Endothelial cell of umbilical vein (primary cell): ENCODE measurements at regions not wholly inside any gene's neighbourhood (a gene's known extent, or its start where the extent isn't known, plus 50 kb on each side); places are given as distances from the start of the nearest gene placed in this dataset.

Experiments
- BruUV-seq: library from RNA; stranded (reverse); fragments of 400-500 nt; replicated peaks from 2 replicates; lab custom pipeline; 2021; lab: Mats Ljungman, UMichigan
- CTCF ChIA-PET: fragments of 300-600, 350-600 bp; sonication (Branson Sonifier 250); formaldehyde crosslinking; loops from one replicate; lab custom pipeline; 2021; ENCODE audit warnings: antibody characterized with exemption, inconsistent platforms; lab: Charles Lee
- POLR2A ChIA-PET: fragments of 300-600, 350-600 bp; sonication (Branson Sonifier 250); formaldehyde crosslinking; loops from one replicate; lab custom pipeline; 2021; ENCODE audit warnings: antibody characterized with exemption, inconsistent platforms; lab: Charles Lee
- DNase-seq: peaks from one replicate; pipeline ENCODE4 v3.0.0-alpha.2; 2011; ENCODE audit warnings: low read depth, low spot score
- FAIRE-seq: peaks from 2 replicates; lab custom pipeline; 2011; peaks lifted over from hg19 to GRCh38; lab: Jason Lieb, UNC
- H2AFZ ChIP-seq: 2 replicates; pipeline ENCODE4 v1.6.0; 2012; ENCODE audit warnings: low read depth, low read length, control low read depth, inconsistent platforms
- H3K27ac ChIP-seq: 2 replicates; pipeline ENCODE4 v1.5.1; 2011; ENCODE audit warnings: low read depth, mild to moderate bottlenecking, control low read depth, low read length, moderate library complexity; ENCODE audit not compliant: insufficient read depth
- H3K27me3 ChIP-seq, 2 experiments: 2 replicates each; pipeline versions ENCODE4 v1.6.0 to v1.6.1; 2011; ENCODE audit warnings: low read length in 2 of 2, mixed read lengths in 1 of 2; ENCODE audit not compliant: control insufficient read depth in 2 of 2, insufficient read depth in 2 of 2
- H3K36me3 ChIP-seq, 2 experiments: 2 replicates in 1 of 2; 3 replicates in 1 of 2; pipeline ENCODE4 v1.5.1; 2011; ENCODE audit warnings: low read length in 2 of 2, mild to moderate bottlenecking in 1 of 2, moderate library complexity in 1 of 2; ENCODE audit not compliant: control insufficient read depth in 2 of 2, insufficient read depth in 2 of 2; ENCODE audit errors: extremely low read depth in 1 of 2
- H3K4me1 ChIP-seq: 3 replicates; pipeline ENCODE4 v1.5.1; 2011; ENCODE audit warnings: mild to moderate bottlenecking, low read length; ENCODE audit not compliant: control insufficient read depth, insufficient read depth; ENCODE audit errors: extremely low read depth
- H3K4me2 ChIP-seq: 2 replicates; pipeline ENCODE4 v1.6.1; 2011; ENCODE audit warnings: low read length, control low read depth, mixed read lengths; ENCODE audit not compliant: insufficient read depth
- H3K4me3 ChIP-seq, 3 experiments: fragments of 200-600 bp in 1 of 3; sonication (generic), shearing (Covaris generic) in 1 of 3; replicated peaks in 1 of 3; 2 replicates each; pipeline ENCODE4 v1.5.1; 2011 to 2016; ENCODE audit warnings: control low read depth in 3 of 3, low read length in 3 of 3, mild to moderate bottlenecking in 2 of 3, inconsistent platforms in 1 of 3, low read depth in 1 of 3, moderate library complexity in 1 of 3; ENCODE audit not compliant: insufficient read depth in 1 of 3
- H3K79me2 ChIP-seq: 2 replicates; pipeline ENCODE4 v1.6.0; 2012; ENCODE audit warnings: low read length, inconsistent platforms; ENCODE audit not compliant: control insufficient read depth, insufficient read depth
- H3K9ac ChIP-seq: replicated peaks from 2 replicates; pipeline ENCODE3; 2011; ENCODE audit warnings: low read length, control low read depth; ENCODE audit not compliant: insufficient read depth; ENCODE audit errors: extremely low read depth
- H3K9me1 ChIP-seq: replicated peaks from 3 replicates; pipeline ENCODE4 v1.6.0; 2011; ENCODE audit warnings: mild to moderate bottlenecking, low read length; ENCODE audit not compliant: control insufficient read depth, insufficient read depth; ENCODE audit errors: extremely low read depth
- H3K9me3 ChIP-seq: replicated peaks from 2 replicates; pipeline ENCODE4 v1.5.1; 2012; ENCODE audit warnings: low read length, inconsistent platforms; ENCODE audit not compliant: control insufficient read depth, insufficient read depth
- H4K20me1 ChIP-seq: replicated peaks from 2 replicates; pipeline ENCODE3; 2011; ENCODE audit warnings: mild to moderate bottlenecking, low read length; ENCODE audit not compliant: control insufficient read depth, insufficient read depth; ENCODE audit errors: extremely low read depth
- FOS ChIP-seq: IDR thresholded peaks from 2 replicates; pipeline ENCODE4 v1.6.1; 2011; ENCODE audit warnings: mild to moderate bottlenecking, low read length, moderate library complexity, borderline replicate concordance; ENCODE audit not compliant: insufficient read depth
- JUN ChIP-seq: IDR thresholded peaks from 2 replicates; pipeline ENCODE4 v1.6.1; 2011; ENCODE audit warnings: borderline replicate concordance, low read depth; ENCODE audit not compliant: insufficient read length, insufficient read depth
- MAX ChIP-seq: IDR thresholded peaks from 2 replicates; pipeline ENCODE4 v1.6.1; 2011; ENCODE audit not compliant: insufficient read depth, insufficient read length
- MYC ChIP-seq: IDR thresholded peaks from one replicate; pipeline ENCODE4 v1.6.1; 2011; ENCODE audit warnings: mild to moderate bottlenecking, low read depth, low read length
- POLR2A ChIP-seq: IDR thresholded peaks from 2 replicates; pipeline ENCODE4 v1.6.1; 2012; ENCODE audit warnings: low read depth, mild to moderate bottlenecking, control low read depth, low read length
- POLR2AphosphoS5 ChIP-seq: IDR thresholded peaks from 2 replicates; pipeline ENCODE4 v1.6.1; 2012; ENCODE audit warnings: low read depth, mild to moderate bottlenecking, control low read depth, low read length, moderate library complexity; ENCODE audit not compliant: insufficient read depth
- dilution Hi-C: fragments of 300-500 bp; cut with MboI; formaldehyde crosslinking; loops from one replicate; pipeline ENCODE4 v1.15.0; 2019; ENCODE audit warnings: low sequenced_read_pairs; ENCODE audit not compliant: extremely low pct_ligation_motif_present
- intact Hi-C: fragments of 100-400 bp; cut with micrococcal nuclease; formaldehyde crosslinking; loops from one replicate; pipeline ENCODE4 v1.10.0; 2022
- TF ChIP-seq, protein P1 (sequence below), 2 donors: IDR thresholded peaks; 1 replicate in 1 of 2; 2 replicates in 1 of 2; pipeline ENCODE4 v1.5.1; 2011; ENCODE audit warnings: low read length in 2 of 2, mild to moderate bottlenecking in 2 of 2, moderate library complexity in 2 of 2, control low read depth in 1 of 2, inconsistent platforms in 1 of 2, low read depth in 1 of 2; ENCODE audit not compliant: insufficient read depth in 1 of 2; ENCODE audit errors: extremely low read depth in 1 of 2

DNA sequence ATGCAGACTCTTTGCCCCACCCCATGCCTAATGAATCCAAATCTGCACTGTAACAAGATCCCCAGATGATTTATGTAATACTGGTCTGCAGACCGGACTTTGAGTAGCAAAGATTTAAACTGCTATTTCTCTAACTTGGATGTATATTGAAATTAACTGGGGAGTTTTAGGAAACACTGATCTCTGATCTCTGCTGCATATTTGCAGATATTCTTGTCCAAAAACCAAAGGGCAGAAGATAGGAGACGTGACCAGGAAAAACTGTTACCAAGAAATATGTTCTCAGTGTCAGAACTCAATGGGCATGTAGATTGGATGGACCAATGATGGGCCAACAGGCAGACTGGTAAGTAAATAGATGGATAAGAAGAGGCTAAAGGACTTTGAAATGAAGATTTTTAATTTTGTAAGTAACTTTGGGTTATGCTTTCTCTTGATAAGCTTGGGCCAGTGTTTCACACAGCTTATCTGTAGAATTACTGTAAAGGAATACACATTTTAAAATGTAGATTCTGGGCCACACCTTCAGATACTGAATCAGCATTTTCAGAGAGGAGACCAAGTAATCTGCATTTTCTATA is 64.5 kb upstream of the TP63 start:
- H3K4me2 ChIP-seq, result no peak overlapping the region
- H3K36me3 ChIP-seq, result no peaks in the 10 kb centered on the region
- H3K4me3 ChIP-seq, result no peak overlapping the region
- H3K79me2 ChIP-seq, result no peaks in the 10 kb centered on the region
- no peak for FAIRE-seq
- no peak overlapping the region for H2AFZ ChIP-seq
- no TSS peak for BruUV-seq
- intact Hi-C loops (no loop called here), dilution Hi-C loops (no loop called here)
- no peaks in the 10 kb centered on the region for H3K27me3 ChIP-seq
- H3K9me1 ChIP-seq, result no peaks in the 10 kb centered on the region
- H3K4me1 ChIP-seq, result no peaks in the 10 kb centered on the region
- no peak overlapping the region for H3K9ac ChIP-seq
- no peak for DNase-seq
- no peak overlapping the region for H3K27ac ChIP-seq
- ChIA-PET CTCF (no interaction called here), POLR2A (no interaction called here)
- no peaks in the 10 kb centered on the region for H4K20me1 ChIP-seq
- TF ChIP-seq, protein P1, sequence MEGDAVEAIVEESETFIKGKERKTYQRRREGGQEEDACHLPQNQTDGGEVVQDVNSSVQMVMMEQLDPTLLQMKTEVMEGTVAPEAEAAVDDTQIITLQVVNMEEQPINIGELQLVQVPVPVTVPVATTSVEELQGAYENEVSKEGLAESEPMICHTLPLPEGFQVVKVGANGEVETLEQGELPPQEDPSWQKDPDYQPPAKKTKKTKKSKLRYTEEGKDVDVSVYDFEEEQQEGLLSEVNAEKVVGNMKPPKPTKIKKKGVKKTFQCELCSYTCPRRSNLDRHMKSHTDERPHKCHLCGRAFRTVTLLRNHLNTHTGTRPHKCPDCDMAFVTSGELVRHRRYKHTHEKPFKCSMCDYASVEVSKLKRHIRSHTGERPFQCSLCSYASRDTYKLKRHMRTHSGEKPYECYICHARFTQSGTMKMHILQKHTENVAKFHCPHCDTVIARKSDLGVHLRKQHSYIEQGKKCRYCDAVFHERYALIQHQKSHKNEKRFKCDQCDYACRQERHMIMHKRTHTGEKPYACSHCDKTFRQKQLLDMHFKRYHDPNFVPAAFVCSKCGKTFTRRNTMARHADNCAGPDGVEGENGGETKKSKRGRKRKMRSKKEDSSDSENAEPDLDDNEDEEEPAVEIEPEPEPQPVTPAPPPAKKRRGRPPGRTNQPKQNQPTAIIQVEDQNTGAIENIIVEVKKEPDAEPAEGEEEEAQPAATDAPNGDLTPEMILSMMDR (IDR thresholded peaks at IDR 0.05; ENCODE audit: extremely low read depth in 1 of 2, insufficient read depth in 1 of 2, low read depth in 1 of 2, low read length in 2 of 2), result no peak
- TF ChIP-seq POLR2AphosphoS5 (no peak), POLR2A (no peak), JUN (no peak), FOS (no peak), MAX (no peak), MYC (no peak)
- H3K9me3 ChIP-seq, result no peaks in the 10 kb centered on the region
